Spleen (tissue), 7 donors: ENCODE measurements at regions not wholly inside any gene's neighbourhood (a gene's known extent, or its start where the extent isn't known, plus 50 kb on each side); places are given as distances from the start of the nearest gene placed in this dataset.

Experiments
- POLR2A ChIP-seq, 3 donors: fragments of 450-650 bp; IDR thresholded peaks; one replicate each; pipeline ENCODE4 v1.5.1; 2017; ENCODE audit warnings: antibody characterized with exemption in 3 of 3, mild to moderate bottlenecking in 1 of 3
- POLR2AphosphoS5 ChIP-seq, 3 donors: sonication (generic); formaldehyde crosslinking; IDR thresholded peaks; one replicate each; pipeline ENCODE4 v1.5.1; 2017; ENCODE audit warnings: antibody characterized with exemption in 3 of 3
- TF ChIP-seq, protein P1 (sequence below), 11 experiments: fragments of 200-600 bp in 7 of 11; fragments of 450-650 bp in 4 of 11; sonication (generic) in 4 of 11; IDR thresholded peaks in 8 of 11; conservative IDR thresholded peaks in 3 of 11; 1 replicate in 7 of 11; 2 replicates in 4 of 11; pipeline versions ENCODE4 v1.4.0 to v1.8.0; 2016 to 2021; ENCODE audit warnings: antibody characterized with exemption in 11 of 11, inconsistent platforms in 4 of 11, mild to moderate bottlenecking in 1 of 11
- donor health status: DM: no; HTN: no; CAD: no; lungs with moderate emphysema.
- donor health status: DM: no; HTN: no; CAD: no.
- donor health status: DM: no; HTN: no; CAD: no.

DNA sequence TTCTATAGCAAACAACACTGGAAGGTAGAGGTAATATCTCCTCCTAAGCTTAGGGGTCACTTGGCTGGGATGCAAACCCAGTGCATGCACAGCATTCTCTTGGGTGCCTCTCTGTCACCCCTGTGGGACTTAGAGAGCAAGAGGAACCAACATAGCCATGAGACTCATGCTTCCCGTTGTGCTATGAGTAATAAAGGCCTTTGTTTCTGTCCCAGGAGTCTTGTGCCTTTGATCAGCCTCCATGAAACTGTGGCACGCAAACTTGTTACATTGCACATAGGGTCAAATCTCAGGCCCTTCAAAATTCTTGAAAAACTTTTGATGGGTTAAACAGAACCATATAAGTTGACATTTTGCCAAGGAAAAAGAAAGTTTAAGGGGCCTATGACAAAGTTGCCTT is 272.8 kb downstream of the TAF11L14 start:
- TF ChIP-seq, protein P1, sequence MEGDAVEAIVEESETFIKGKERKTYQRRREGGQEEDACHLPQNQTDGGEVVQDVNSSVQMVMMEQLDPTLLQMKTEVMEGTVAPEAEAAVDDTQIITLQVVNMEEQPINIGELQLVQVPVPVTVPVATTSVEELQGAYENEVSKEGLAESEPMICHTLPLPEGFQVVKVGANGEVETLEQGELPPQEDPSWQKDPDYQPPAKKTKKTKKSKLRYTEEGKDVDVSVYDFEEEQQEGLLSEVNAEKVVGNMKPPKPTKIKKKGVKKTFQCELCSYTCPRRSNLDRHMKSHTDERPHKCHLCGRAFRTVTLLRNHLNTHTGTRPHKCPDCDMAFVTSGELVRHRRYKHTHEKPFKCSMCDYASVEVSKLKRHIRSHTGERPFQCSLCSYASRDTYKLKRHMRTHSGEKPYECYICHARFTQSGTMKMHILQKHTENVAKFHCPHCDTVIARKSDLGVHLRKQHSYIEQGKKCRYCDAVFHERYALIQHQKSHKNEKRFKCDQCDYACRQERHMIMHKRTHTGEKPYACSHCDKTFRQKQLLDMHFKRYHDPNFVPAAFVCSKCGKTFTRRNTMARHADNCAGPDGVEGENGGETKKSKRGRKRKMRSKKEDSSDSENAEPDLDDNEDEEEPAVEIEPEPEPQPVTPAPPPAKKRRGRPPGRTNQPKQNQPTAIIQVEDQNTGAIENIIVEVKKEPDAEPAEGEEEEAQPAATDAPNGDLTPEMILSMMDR (IDR thresholded peaks at IDR 0.05 in 8 of 11, conservative IDR thresholded peaks at IDR 0.05 in 3 of 11), result no peak
- TF ChIP-seq POLR2A (IDR thresholded peaks at IDR 0.05) (no peak), POLR2AphosphoS5 (IDR thresholded peaks at IDR 0.05) (no peak)
